GM18508 (cell line): ENCODE measurements at regions not wholly inside any gene's neighbourhood (a gene's known extent, or its start where the extent isn't known, plus 50 kb on each side); places are given as distances from the start of the nearest gene placed in this dataset.
"Not testable (repeated sequence)": the region's sequence is repeated elsewhere in the genome, so short reads cannot be mapped to it uniquely, and the experiment has no call there.

ENCODE experiments used
- ATAC-seq: cut with Tn5 transposase; IDR thresholded peaks from one replicate; pipeline ENCODE4 v1.9.1; 2021; ENCODE audit warnings: moderate number of reproducible peaks; ENCODE audit not compliant: insufficient read depth, unreplicated experiment

GRCh38 chr4:130035391-130035790 lies 939.4 kb downstream of the C4orf33 start:
- ATAC-seq, result no peak

- ATAC-seq, result not testable (repeated sequence)
Observed at GRCh38 chr4:130037866-130038265, 941.9 kb downstream of the C4orf33 start.

- not testable (repeated sequence) for ATAC-seq
Observed at GRCh38 chr4:130038540-130038939, 942.6 kb downstream of the C4orf33 start.

- ATAC-seq, result peak; percentile 97
Observed at GRCh38 chr4:130043732-130044160, 947.8 kb downstream of the C4orf33 start.

- no peak for ATAC-seq
Observed at GRCh38 chr4:130044788-130045531, 949.0 kb downstream of the C4orf33 start.

GRCh38 chr4:130053723-130054122 lies 957.8 kb downstream of the C4orf33 start:
- ATAC-seq, result no peak

- no peak for ATAC-seq
Observed at GRCh38 chr4:130054908-130055307, 959.0 kb downstream of the C4orf33 start.

- ATAC-seq, result peak; percentile 59
Observed at GRCh38 chr4:130056286-130056685, 960.3 kb downstream of the C4orf33 start.

- no peak for ATAC-seq
Observed at GRCh38 chr4:130064471-130064870, 968.5 kb downstream of the C4orf33 start.

GRCh38 chr4:130067419-130067818 lies 971.5 kb downstream of the C4orf33 start:
- no peak for ATAC-seq

- no peak for ATAC-seq
Observed at GRCh38 chr4:130068072-130068471, 972.1 kb downstream of the C4orf33 start.

- ATAC-seq, result no peak
Observed at GRCh38 chr4:130071746-130072145, 975.8 kb downstream of the C4orf33 start.

GRCh38 chr4:130073145-130073790 lies 977.3 kb downstream of the C4orf33 start:
- ATAC-seq, result no peak

GRCh38 chr4:130074096-130074495 lies 978.1 kb downstream of the C4orf33 start:
- ATAC-seq, result no peak

- ATAC-seq, result no peak
Observed at GRCh38 chr4:130077275-130077674, 981.3 kb downstream of the C4orf33 start.

- ATAC-seq, result not testable (repeated sequence)
Observed at GRCh38 chr4:130079027-130079426, 983.1 kb downstream of the C4orf33 start.

GRCh38 chr4:130080872-130081451 lies 985.0 kb downstream of the C4orf33 start:
- ATAC-seq, result no peak

GRCh38 chr4:130090427-130090826 lies 994.5 kb downstream of the C4orf33 start:
- no peak for ATAC-seq

GRCh38 chr4:130092187-130093015 lies 996.4 kb downstream of the C4orf33 start:
- ATAC-seq, result no peak

GRCh38 chr4:130099105-130099504 lies 1003.2 kb downstream of the C4orf33 start:
- ATAC-seq, result no peak

GRCh38 chr4:130110189-130110588 lies 1014.2 kb downstream of the C4orf33 start:
- no peak for ATAC-seq
